IMR-90 (cell line): ENCODE measurements at regions not wholly inside any gene's neighbourhood (a gene's known extent, or its start where the extent isn't known, plus 50 kb on each side); places are given as distances from the start of the nearest gene placed in this dataset.

Experiments used
- ATAC-seq: fragments of 200-7000 bp; cut with Tn5 transposase; 2 replicates; pipeline ENCODE4 v1.9.1; 2020; ENCODE audit warnings: low read depth, mild to moderate bottlenecking, moderate library complexity
- BruUV-seq: library from RNA; stranded (reverse); fragments of 400-500 nt; replicated peaks from 2 replicates; lab custom pipeline; 2021; lab: Mats Ljungman, UMichigan
- CTCF ChIA-PET: fragments of 300-600 bp; formaldehyde crosslinking; extraction: SDS; loops from one replicate; lab custom pipeline; 2021; ENCODE audit warnings: antibody characterized with exemption; lab: Yijun Ruan, JAX
- POLR2A ChIA-PET: fragments of 300-600 bp; sonication (Branson Sonifier 250); formaldehyde crosslinking; loops from one replicate; lab custom pipeline; 2022; ENCODE audit warnings: antibody characterized with exemption; ENCODE audit not compliant: unreplicated experiment; lab: Charles Lee
- DNase-seq: peaks from one replicate; pipeline ENCODE4 v3.0.0; 2013
- H2AFZ ChIP-seq: replicated peaks from 2 replicates; pipeline ENCODE3; 2013; ENCODE audit warnings: low read length, mild to moderate bottlenecking; ENCODE audit not compliant: poor library complexity
- H2AK5ac ChIP-seq: 2 replicates; pipeline ENCODE4 v1.6.1; 2013; ENCODE audit warnings: low read depth, low read length, inconsistent platforms
- H2AK9ac ChIP-seq: replicated peaks from 2 replicates; pipeline ENCODE3; 2013; ENCODE audit warnings: mild to moderate bottlenecking, low read depth, low read length, moderate library complexity; ENCODE audit not compliant: poor library complexity
- H2BK120ac ChIP-seq: 2 replicates; pipeline ENCODE4 v1.6.1; 2013; ENCODE audit warnings: low read depth, low read length, inconsistent platforms
- H2BK15ac ChIP-seq: 3 replicates; pipeline ENCODE4 v1.6.1; 2013; ENCODE audit warnings: low read depth, low read length, inconsistent platforms
- H2BK20ac ChIP-seq: 2 replicates; pipeline ENCODE4 v1.6.1; 2013; ENCODE audit warnings: low read depth, mild to moderate bottlenecking, inconsistent platforms, low read length, moderate library complexity
- H2BK5ac ChIP-seq: 2 replicates; pipeline ENCODE4 v1.6.1; 2013; ENCODE audit warnings: mild to moderate bottlenecking, low read depth, low read length, inconsistent platforms; ENCODE audit not compliant: poor library complexity, severe bottlenecking
- H3K14ac ChIP-seq: replicated peaks from 2 replicates; pipeline ENCODE4 v1.6.1; 2013; ENCODE audit warnings: low read depth, low read length, inconsistent platforms
- H3K18ac ChIP-seq: 2 replicates; pipeline ENCODE4 v1.6.1; 2013; ENCODE audit warnings: low read depth, low read length, control low read depth
- H3K23ac ChIP-seq: 2 replicates; pipeline ENCODE4 v1.6.1; 2013; ENCODE audit warnings: low read depth, low read length, inconsistent platforms
- H3K27ac ChIP-seq: 2 replicates; pipeline ENCODE4 v1.5.1; 2013; ENCODE audit warnings: mild to moderate bottlenecking, control low read depth, low read length; ENCODE audit not compliant: insufficient read depth
- H3K27me3 ChIP-seq: 2 replicates; pipeline ENCODE4 v1.6.1; 2013; ENCODE audit warnings: low read length; ENCODE audit not compliant: control insufficient read depth, insufficient read depth
- H3K36me3 ChIP-seq: 2 replicates; pipeline ENCODE4 v1.6.1; 2013; ENCODE audit warnings: low read length, mixed read lengths; ENCODE audit not compliant: control insufficient read depth, insufficient read depth
- H3K4ac ChIP-seq: 2 replicates; pipeline ENCODE4 v1.6.1; 2013; ENCODE audit warnings: low read depth, low read length, inconsistent platforms
- H3K4me1 ChIP-seq: 2 replicates; pipeline ENCODE4 v1.6.1; 2013; ENCODE audit warnings: low read length, mixed read lengths; ENCODE audit not compliant: control insufficient read depth, insufficient read depth
- H3K4me2 ChIP-seq: 2 replicates; pipeline ENCODE4 v1.6.1; 2013; ENCODE audit warnings: low read depth, mild to moderate bottlenecking, control low read depth, low read length, moderate library complexity
- H3K4me3 ChIP-seq: 2 replicates; pipeline ENCODE4 v1.5.1; 2013; ENCODE audit warnings: low read depth, mild to moderate bottlenecking, control low read depth, low read length, moderate library complexity; ENCODE audit not compliant: insufficient read depth
- H3K56ac ChIP-seq: 2 replicates; pipeline ENCODE4 v1.6.1; 2013; ENCODE audit warnings: low read length, inconsistent platforms; ENCODE audit not compliant: insufficient read depth; ENCODE audit errors: extremely low read depth
- H3K79me1 ChIP-seq, 2 experiments: 2 replicates each; pipeline ENCODE4 v1.6.1; 2013; ENCODE audit warnings: low read length in 2 of 2, inconsistent platforms in 1 of 2, low read depth in 1 of 2
- H3K9ac ChIP-seq: 2 replicates; pipeline ENCODE4 v1.6.1; 2013; ENCODE audit warnings: low read depth, low read length, control low read depth
- H3K9me1 ChIP-seq: 2 replicates; pipeline ENCODE4 v1.6.1; 2013; ENCODE audit warnings: low read length, inconsistent platforms; ENCODE audit not compliant: insufficient read depth
- H3K9me3 ChIP-seq: 2 replicates; pipeline ENCODE4 v1.6.1; 2013; ENCODE audit warnings: low read length; ENCODE audit not compliant: control insufficient read depth, insufficient read depth
- H4K20me1 ChIP-seq: 2 replicates; pipeline ENCODE4 v1.6.1; 2013; ENCODE audit warnings: low read length, inconsistent platforms; ENCODE audit not compliant: insufficient read depth
- H4K5ac ChIP-seq: 2 replicates; pipeline ENCODE4 v1.6.1; 2013; ENCODE audit warnings: mild to moderate bottlenecking, low read depth, low read length, control low read depth
- H4K8ac ChIP-seq, 2 experiments: 2 replicates each; pipeline ENCODE4 v1.6.1; 2013; ENCODE audit warnings: low read depth in 2 of 2, low read length in 2 of 2, control low read depth in 1 of 2, inconsistent platforms in 1 of 2
- H4K91ac ChIP-seq: 2 replicates; pipeline ENCODE4 v1.6.1; 2013; ENCODE audit warnings: low read depth, low read length, inconsistent platforms; ENCODE audit not compliant: insufficient read depth
- BHLHE40 ChIP-seq: fragments of 150-350 bp; IDR thresholded peaks from 2 replicates; pipeline ENCODE4 v1.6.1; 2016; ENCODE audit warnings: mild to moderate bottlenecking, low read depth, low read length
- WGBS, 2 experiments: methylation state at CpG; one replicate each; pipeline versions ENCODE4 v1.1.5 to v1.1.7; 2013; ENCODE audit warnings: missing lambda C conversion rate in 2 of 2; ENCODE audit not compliant: insufficient read length in 1 of 2; ENCODE audit errors: extremely low coverage in 2 of 2; 5-methylcytosine and 5-hydroxymethylcytosine counted together
- dilution Hi-C: fragments of 300-500 bp; cut with HindIII; formaldehyde crosslinking; loops from one replicate; pipeline ENCODE4 v1.14.3; 2018; ENCODE audit warnings: low sequenced_read_pairs; ENCODE audit not compliant: unreplicated experiment
- in situ Hi-C: fragments of 300-500 bp; cut with MboI; formaldehyde crosslinking; loops from 3 replicates; pipeline ENCODE4 v1.14.3; 2019; ENCODE audit warnings: low sequenced_read_pairs, inconsistent platforms, mixed read lengths
- intact Hi-C: fragments of 100-400 bp; cut with micrococcal nuclease; formaldehyde crosslinking; loops from 2 replicates; pipeline ENCODE4 v1.10.0; 2022

DNA sequence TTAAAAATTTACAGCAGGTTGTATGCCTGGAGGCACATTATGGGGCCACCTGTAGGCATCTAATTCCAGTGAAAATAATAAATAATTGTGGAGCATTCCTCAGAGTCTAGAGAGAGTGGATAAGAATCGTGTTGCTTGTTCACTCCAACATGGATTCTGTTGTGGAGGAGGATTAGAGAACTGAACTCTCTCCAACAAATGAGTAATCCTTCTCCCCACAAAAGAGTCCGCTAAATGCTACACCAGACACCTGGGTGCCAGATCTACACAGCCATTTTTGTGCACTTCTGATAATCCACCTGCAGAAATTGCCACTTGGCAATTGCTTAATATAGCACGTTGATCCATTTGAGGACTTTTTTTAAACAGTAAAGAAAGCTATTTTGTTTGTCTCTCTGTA, 113.7 kb upstream of the DPYD start:
- H4K5ac ChIP-seq = no peak overlapping the region
- no peak overlapping the region for H2BK20ac ChIP-seq
- peak overlapping the region; percentile 69; the same call in 1 of the 2 replicates for H3K4me2 ChIP-seq
- no peak overlapping the region for H2AK5ac ChIP-seq
- no peak overlapping the region for H2BK15ac ChIP-seq
- BruUV-seq = no TSS peak
- ChIA-PET CTCF (no interaction called here), POLR2A (interaction anchor here (0.6 kb wide), 1 partner anchor 24 kb away, joined by 3 read pairs; no protein-coding TSS in a partner anchor)
- no CpG with 5 or more reads among the region's 3 CpGs for WGBS, 2 experiments
- H2AK9ac ChIP-seq = no peak overlapping the region
- H3K9me3 ChIP-seq = no peaks in the 10 kb centered on the region
- in situ Hi-C loops = no loop called here
- H3K4me1 ChIP-seq = peaks cover 6% of the 10 kb centered on the region
- no peak overlapping the region for H4K8ac ChIP-seq
- DNase-seq = peak; percentile 59
- no peak overlapping the region for H3K14ac ChIP-seq
- H4K91ac ChIP-seq = no peak overlapping the region
- H3K27ac ChIP-seq = no peak overlapping the region
- H3K9me1 ChIP-seq = no peaks in the 10 kb centered on the region
- no peak overlapping the region for H3K4me3 ChIP-seq
- H4K20me1 ChIP-seq = no peaks in the 10 kb centered on the region
- no peaks in the 10 kb centered on the region for H3K27me3 ChIP-seq
- H2AFZ ChIP-seq = no peak overlapping the region
- no peaks in the 10 kb centered on the region for H3K36me3 ChIP-seq
- TF ChIP-seq BHLHE40 = no peak
- ATAC-seq = no peak; the same call in 1 of the 2 replicates
- H3K4ac ChIP-seq = no peak overlapping the region
- H3K79me1 ChIP-seq = peaks cover 8 to 19% of the 10 kb centered on the region in 2 experiments; a peak in 3 of 4 replicates
- H2BK120ac ChIP-seq = no peak overlapping the region
- no peak overlapping the region for H3K56ac ChIP-seq
- H3K23ac ChIP-seq = peak overlapping the region; percentile 19; the same call in 1 of the 2 replicates
- no peak overlapping the region for H3K9ac ChIP-seq
- no peak overlapping the region for H2BK5ac ChIP-seq
- dilution Hi-C loops = no loop called here
- intact Hi-C loops = no loop called here
- H3K18ac ChIP-seq = no peak overlapping the region; the same call in 1 of the 2 replicates
